ENCODE measurements at regions not wholly inside any gene's neighbourhood (a gene's known extent, or its start where the extent isn't known, plus 50 kb on each side); places are given as distances from the start of the nearest gene placed in this dataset.

GRCh38 chr13:106010836-106011235 lies 524.6 kb downstream of the EFNB2 start:
- no peak for DNase-seq

DNA sequence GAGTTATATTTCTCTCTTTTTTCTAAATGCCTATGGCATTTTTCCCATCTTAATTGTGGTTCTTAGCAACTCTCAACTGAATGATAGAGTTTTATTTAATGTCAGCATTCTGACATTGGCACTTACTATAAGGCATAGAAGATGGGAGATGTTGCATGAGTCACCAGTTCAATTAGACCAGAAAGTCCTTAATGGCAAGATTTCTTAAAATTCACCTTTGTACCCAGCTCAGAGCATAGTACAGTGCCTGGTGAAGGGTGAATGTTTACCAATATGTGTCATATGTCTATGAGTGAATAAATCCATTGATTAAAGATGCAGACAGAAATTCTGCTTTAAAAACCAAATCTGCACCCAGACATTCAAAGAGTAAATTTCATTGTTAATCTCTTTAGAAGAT lies 526.9 kb downstream of the EFNB2 start:
- no peak for DNase-seq

DNA sequence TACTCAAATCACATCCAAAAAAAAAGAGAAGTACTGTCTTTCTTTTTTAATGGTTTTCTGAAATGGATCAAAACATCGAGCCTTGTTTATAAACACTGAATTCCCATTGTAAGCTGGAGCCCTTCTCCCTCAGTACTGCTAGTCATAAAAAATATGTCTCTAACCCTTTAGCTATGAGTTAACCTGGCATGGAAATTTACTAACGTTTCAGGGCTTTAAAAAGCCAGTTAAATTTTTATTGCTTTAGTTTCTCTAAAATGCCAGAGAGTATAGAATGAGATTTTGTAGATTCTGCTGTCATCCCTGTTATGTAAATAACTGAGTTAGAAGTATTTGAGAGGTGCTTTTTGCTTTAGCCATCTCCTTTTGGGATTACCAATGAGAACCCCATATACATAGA lies 528.3 kb downstream of the EFNB2 start:
- no peak for DNase-seq

GRCh38 chr13:106003651-106004050 lies 531.8 kb downstream of the EFNB2 start:
- DNase-seq: no peak

- DNase-seq: no peak
Observed at GRCh38 chr13:106001443-106001842, 534.0 kb downstream of the EFNB2 start.

GRCh38 chr13:105997581-105998550 lies 537.6 kb downstream of the EFNB2 start:
- DNase-seq: no peak

- DNase-seq: no peak
Observed at GRCh38 chr13:105996391-105997025, 539.0 kb downstream of the EFNB2 start.

GRCh38 chr13:105994340-105994739 lies 541.1 kb downstream of the EFNB2 start:
- DNase-seq: no peak

GRCh38 chr13:105991622-105992277 lies 543.7 kb downstream of the EFNB2 start:
- DNase-seq: no peak

- no peak for DNase-seq
Observed at GRCh38 chr13:105991131-105991530, 544.3 kb downstream of the EFNB2 start.

- no peak for DNase-seq
Observed at GRCh38 chr13:105990256-105990958, 545.1 kb downstream of the EFNB2 start.

DNA sequence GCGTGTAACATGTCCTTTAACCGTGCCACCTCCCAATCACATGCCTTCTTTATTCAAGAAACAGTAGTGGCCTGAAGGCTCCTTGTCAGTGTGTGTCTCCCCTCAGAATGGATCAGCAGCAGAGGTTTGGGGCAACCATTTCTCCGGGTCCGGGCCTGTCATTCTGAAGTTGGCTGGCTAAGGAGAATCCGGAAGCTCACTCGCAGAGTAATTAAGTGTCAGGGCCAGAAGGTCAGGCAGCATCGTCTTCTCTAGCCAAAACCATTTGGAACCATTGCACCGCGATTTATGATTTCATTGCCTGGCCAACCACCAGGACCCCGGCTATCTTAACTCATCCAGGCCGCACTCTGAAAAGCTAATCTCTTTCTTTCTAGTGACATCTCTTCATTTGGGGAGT lies 550.8 kb downstream of the EFNB2 start:
- no peak for DNase-seq

DNA sequence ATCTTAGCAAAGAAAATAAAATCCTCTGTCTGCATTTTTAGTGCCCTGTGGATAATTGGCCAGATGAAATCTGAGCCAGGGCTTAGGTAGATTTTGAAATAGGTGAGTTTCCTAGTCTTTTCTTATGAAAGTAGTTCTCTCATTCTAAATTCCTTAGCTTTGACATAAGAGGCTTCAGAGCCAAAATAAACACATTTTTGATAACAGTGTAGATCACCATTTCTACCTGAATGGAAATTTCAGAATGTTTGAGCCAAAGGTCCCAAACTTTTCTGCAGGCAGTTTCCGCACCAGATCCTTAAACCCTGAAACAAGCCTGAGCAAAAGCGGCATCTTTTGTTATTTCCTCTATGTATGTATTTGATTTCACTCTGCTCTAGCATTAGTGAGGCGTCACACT lies 551.2 kb downstream of the EFNB2 start:
- no peak for DNase-seq

DNA sequence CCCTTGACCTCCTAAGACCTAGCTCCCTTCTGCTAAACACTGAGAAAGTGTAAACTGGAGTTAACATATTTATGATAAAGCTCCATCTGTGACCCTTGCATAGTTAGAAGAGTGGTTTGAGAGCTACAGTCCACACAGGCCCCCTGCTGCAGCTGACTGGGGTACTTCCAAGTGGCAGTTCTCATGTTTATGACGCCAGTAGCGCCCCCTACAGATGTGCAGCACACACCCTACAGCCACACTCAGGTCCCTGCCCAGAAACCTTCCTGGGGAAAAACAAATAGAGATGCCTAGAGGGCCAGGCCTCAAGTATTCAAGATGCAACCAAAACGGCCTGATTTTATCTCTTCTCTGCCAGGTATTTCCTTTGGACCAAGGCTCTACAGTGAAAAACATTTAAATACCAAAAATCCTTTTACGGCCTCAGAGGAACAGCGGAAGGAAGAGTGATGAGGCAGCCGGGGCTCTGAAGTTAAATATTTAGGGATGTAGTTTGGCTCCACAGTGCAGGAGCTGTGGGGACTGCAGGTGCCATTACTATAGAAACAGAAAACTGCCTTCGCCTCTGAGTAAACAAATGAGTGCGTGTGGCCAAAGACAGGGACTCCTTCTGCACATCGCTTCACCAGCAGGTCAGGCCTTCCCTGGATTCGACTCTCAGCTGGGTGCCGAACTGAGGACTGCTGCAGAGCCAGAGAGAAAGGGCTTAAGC lies 553.1 kb downstream of the EFNB2 start:
- no peak for DNase-seq

DNA sequence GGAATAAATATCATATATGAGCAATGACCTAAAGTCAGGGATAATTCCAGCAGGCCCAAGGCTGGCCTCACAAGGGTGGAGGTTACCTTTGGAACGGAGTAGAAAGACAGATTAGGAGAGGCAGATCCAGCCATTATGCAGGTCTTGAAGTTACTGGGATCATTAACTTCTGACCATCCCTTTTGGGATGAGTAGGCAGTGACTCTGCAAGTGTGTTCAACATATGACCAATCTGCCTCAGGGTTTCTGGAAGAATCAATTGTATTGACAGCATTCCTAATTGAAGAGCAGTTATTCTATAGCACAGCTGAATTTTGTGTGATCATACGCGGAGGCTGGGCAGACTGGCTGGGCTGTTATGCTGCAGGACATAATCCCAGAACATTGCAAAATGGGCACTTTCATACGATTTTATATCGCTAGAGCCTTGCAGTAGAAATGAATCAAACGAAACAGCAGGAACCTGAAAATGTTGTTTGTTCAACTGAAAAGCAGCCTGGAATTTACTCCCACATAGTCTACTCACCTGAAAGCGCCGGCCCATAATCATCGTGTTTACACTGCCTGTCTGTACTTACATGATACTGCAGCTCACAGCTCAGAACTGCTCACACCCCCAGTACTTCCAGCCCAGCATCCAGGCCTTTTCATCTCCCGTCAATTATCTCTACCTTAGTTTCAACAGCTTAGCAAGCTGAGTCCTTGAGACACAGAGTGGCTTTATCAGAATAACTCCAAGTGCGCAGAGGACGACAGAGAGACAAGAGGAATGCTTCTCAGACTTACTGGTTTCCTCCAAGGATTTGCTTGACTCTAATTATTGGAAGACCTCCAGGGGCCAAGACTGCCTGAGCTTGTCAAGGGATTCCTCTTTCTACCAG lies 556.1 kb downstream of the EFNB2 start:
- DNase-seq: no peak

DNA sequence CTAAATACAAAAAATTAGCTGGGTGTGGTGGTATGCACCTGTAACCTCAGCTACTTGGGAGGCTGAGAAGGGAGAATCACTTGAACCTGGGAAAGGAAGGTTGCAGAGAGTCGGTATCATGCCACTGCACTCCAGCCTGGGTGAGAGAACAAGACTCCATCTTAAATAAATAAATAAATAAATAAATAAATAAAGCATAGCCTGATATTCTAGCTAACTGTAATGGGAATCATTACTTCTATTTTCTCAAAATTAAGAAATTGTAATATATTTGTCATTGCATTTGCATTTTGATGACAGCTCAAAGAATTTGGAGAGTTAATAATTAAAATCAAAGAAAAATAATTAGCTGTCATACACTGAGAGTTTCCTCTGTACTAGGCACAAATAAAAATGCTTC lies 561.1 kb downstream of the EFNB2 start:
- no peak for DNase-seq

DNA sequence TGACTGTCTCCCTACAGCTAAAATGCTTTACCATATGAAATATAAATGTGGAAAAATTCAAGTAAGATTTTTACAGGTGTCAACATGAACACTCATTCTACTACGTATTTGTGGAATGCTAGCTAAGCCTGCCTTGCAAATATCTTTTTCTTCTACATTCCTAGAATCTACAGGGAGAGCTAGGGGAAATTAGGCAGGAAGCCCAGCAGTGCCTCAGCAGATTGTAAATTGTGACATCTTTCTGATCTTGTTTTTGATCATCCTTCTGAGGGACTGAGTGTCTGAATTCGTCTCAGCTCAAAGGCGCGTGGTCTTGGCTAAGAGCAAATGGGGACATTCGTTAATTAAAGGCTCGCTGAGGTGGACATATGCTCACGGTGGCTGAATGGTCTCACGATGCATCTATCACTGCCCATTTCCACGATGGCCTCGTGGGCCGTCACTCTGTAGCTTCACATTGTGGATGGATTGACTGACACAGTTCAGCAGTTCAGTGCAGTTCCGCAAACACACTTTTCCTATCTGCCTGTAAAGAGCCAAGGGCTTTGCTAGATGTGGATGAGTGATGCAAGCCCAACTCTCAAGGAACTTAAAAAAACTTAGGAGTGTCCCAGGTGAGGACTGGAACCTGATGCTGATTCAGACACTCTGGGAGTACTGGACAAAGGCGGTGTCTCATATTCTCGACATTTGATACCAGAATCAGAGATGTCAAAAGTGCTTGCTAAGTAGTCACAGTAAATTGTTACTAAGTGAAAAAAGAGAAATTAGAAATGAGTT lies 562.5 kb downstream of the EFNB2 start:
- DNase-seq: no peak

- no peak for DNase-seq
Observed at GRCh38 chr13:105972306-105972721, 563.1 kb downstream of the EFNB2 start.

DNA sequence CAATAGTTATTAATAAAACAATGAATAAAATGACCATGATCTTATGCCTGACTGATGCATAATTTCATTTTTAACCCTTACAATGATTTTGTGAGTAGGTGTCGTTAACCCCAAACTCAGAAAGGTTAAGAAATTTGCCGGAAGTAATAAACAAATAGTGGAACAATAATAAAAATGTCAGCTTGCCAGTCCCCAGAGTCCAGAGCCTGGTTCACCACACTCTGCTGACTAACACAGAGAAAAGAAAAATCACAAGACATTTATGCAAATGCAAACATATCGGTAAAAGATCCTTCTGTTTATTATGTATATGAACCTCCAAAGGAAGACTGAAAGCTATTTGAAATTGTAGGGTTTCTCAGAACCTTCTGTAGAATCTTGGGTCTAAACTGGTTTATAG lies 563.7 kb downstream of the EFNB2 start:
- DNase-seq: no peak

- DNase-seq: no peak
Observed at GRCh38 chr13:105971312-105971711, 564.1 kb downstream of the EFNB2 start.

DNA sequence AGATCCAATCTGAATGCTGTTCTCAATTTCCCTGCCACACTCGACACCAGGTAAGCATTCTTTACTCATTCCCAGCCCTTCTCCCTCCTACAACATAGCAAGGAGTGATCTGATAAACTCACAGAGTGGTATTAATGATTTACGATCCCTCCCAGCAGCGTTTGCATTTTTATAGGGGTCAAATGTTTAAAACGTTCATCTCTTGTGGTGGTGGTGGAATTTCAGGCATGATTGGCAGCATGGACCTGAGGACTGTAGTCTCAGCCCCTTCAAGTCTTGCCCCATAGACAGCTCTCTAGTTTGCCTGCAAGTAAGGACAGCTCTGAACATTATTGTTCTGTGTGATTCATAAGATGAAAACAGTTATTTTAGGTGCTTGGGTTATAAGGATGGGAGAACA lies 565.7 kb downstream of the EFNB2 start:
- no peak for DNase-seq

Data from SHP77 treated with DMSO at 0.1 percent for 48 hours (cell line).